Naive thymus-derived CD4-positive, alpha-beta T cell (primary cell): ENCODE measurements at regions not wholly inside any gene's neighbourhood (a gene's known extent, or its start where the extent isn't known, plus 50 kb on each side); places are given as distances from the start of the nearest gene placed in this dataset.

ENCODE experiments used
- ATAC-seq: fragments of 150-1000 bp; cut with Tn5 transposase; 2 replicates; pipeline ENCODE4 v1.10.0; 2021; ENCODE audit warnings: mild to moderate bottlenecking, moderate library complexity
- CTCF ChIA-PET: fragments of 350-600 bp; sonication (Branson Sonifier 250); formaldehyde crosslinking; loops from one replicate; lab custom pipeline; 2021; ENCODE audit warnings: antibody characterized with exemption; lab: Charles Lee
- POLR2A ChIA-PET: fragments of 350-600 bp; sonication (Branson Sonifier 250); formaldehyde crosslinking; loops from one replicate; lab custom pipeline; 2021; ENCODE audit warnings: antibody characterized with exemption, inconsistent platforms; lab: Charles Lee
- DNase-seq, 9 donors: peaks; one replicate each; pipeline versions ENCODE4 v3.0.0 to v3.0.0-alpha.2; 2020 to 2022; ENCODE audit warnings: mixed read lengths in 1 of 9
- H3K27ac ChIP-seq: one replicate; pipeline ENCODE4 v1.7.0; 2013; ENCODE audit warnings: mild to moderate bottlenecking, low read depth, low read length, moderate library complexity
- H3K27me3 ChIP-seq, 2 donors: one replicate each; pipeline ENCODE4 v1.7.0; 2013; ENCODE audit warnings: low read length in 2 of 2, mild to moderate bottlenecking in 2 of 2, moderate library complexity in 2 of 2; ENCODE audit not compliant: control insufficient read depth in 2 of 2, insufficient read depth in 2 of 2
- H3K36me3 ChIP-seq, 3 experiments: 1 replicate in 2 of 3; 2 replicates in 1 of 3; pipeline ENCODE4 v1.7.0; 2013; ENCODE audit warnings: low read length in 3 of 3, mild to moderate bottlenecking in 3 of 3, moderate library complexity in 1 of 3; ENCODE audit not compliant: insufficient read depth in 3 of 3, control insufficient read depth in 2 of 3
- H3K4me1 ChIP-seq, 2 donors: one replicate each; pipeline ENCODE4 v1.7.0; 2013; ENCODE audit warnings: low read length in 2 of 2, mild to moderate bottlenecking in 2 of 2, moderate library complexity in 1 of 2; ENCODE audit not compliant: control insufficient read depth in 2 of 2, insufficient read depth in 2 of 2
- H3K4me3 ChIP-seq: 2 replicates; pipeline ENCODE4 v1.7.0; 2013; ENCODE audit warnings: mild to moderate bottlenecking, low read length
- H3K9me3 ChIP-seq, 3 experiments: 1 replicate in 2 of 3; 2 replicates in 1 of 3; pipeline ENCODE4 v1.7.0; 2013; ENCODE audit warnings: low read length in 3 of 3; ENCODE audit not compliant: control insufficient read depth in 2 of 3
- H3K27ac Mint-ChIP-seq, 9 donors: one replicate each; pipeline ENCODE4 v1.8.0; 2020 to 2022; ENCODE audit warnings: mixed read lengths in 9 of 9, mild to moderate bottlenecking in 8 of 9, moderate library complexity in 5 of 9, inconsistent platforms in 2 of 9
- H3K27me3 Mint-ChIP-seq, 5 donors: one replicate each; pipeline ENCODE4 v1.8.0; 2021 to 2022; ENCODE audit warnings: mixed read lengths in 5 of 5, mild to moderate bottlenecking in 1 of 5
- H3K36me3 Mint-ChIP-seq, 5 donors: one replicate each; pipeline ENCODE4 v1.8.0; 2020 to 2022; ENCODE audit warnings: mixed read lengths in 5 of 5, mild to moderate bottlenecking in 3 of 5, inconsistent platforms in 1 of 5
- H3K4me1 Mint-ChIP-seq, 7 donors: one replicate each; pipeline ENCODE4 v1.8.0; 2020 to 2022; ENCODE audit warnings: mixed read lengths in 7 of 7, mild to moderate bottlenecking in 3 of 7, inconsistent platforms in 1 of 7
- H3K4me3 Mint-ChIP-seq, 10 donors: one replicate each; pipeline ENCODE4 v1.8.0; 2020 to 2022; ENCODE audit warnings: mild to moderate bottlenecking in 10 of 10, mixed read lengths in 10 of 10, moderate library complexity in 6 of 10, inconsistent platforms in 2 of 10
- H3K9me3 Mint-ChIP-seq, 11 donors: one replicate each; pipeline ENCODE4 v1.8.0; 2020 to 2022; ENCODE audit warnings: mixed read lengths in 11 of 11, mild to moderate bottlenecking in 4 of 11, inconsistent platforms in 1 of 11, moderate library complexity in 1 of 11
- intact Hi-C, 2 donors: fragments of 100-400 bp; cut with micrococcal nuclease; formaldehyde crosslinking; loops; one replicate each; pipeline ENCODE4 v1.15.1; 2023

DNA sequence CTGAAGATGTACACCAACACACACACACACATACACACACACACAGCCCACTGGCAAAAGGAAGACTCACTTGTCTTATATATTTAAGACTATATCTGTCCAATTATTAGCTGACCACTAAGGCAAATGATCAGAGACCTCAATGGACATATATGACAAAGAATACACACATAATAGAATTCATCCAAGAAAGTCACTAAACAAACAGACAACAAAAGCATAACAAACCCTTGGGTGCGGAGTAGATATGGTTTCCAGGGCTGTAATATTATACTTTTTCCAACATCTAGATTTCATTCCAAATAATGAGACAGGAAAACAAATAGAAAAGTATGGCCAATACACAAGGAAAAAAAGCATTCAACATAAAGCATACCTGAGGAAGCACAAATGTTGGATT, 72.3 kb upstream of the PRICKLE2 start:
- Histone ChIP-seq H3K36me3 (no peaks in the 10 kb centered on the region), H3K4me3 (no peak overlapping the region), H3K27me3 (no peaks in the 10 kb centered on the region), H3K27ac (no peak overlapping the region), H3K9me3 (no peaks in the 10 kb centered on the region), H3K4me1 (no peaks in the 10 kb centered on the region)
- DNase-seq (no peak), ATAC-seq (no peak)
- Mint-ChIP-seq H3K27ac (no peak overlapping the region), H3K4me3 (no peak overlapping the region), H3K36me3 (peaks cover 0 to 5% (median 0%) of the 10 kb centered on the region in 5 donors), H3K9me3 (peaks cover 4 to 30% (median 10%) of the 10 kb centered on the region in 11 donors), H3K27me3 (peaks cover 0 to 24% (median 14%) of the 10 kb centered on the region in 5 donors), H3K4me1 (no peaks in the 10 kb centered on the region)
- intact Hi-C loops, result no loop called here
- ChIA-PET POLR2A (no interaction called here), CTCF (no interaction called here)

DNA sequence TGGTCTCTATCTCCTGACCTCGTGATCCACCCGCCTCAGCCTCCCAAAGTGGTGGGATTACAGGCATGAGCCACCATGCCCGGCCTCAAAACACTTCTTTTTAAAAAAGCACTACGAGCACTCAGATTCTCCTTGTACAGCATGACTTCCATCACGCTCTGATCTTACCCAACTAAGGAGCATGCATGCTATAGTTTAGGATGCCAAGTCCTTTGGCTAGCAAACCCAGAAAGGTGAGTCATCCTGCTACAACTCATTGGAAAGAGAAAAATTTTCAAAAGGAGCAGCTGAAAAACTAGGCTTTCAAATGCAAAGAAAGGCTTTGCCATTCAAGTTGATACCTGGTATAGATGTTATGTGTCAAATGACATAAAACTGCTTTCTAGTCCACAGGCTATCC, 70.3 kb upstream of the PRICKLE2 start:
- no peaks in the 10 kb centered on the region for H3K27me3 ChIP-seq
- intact Hi-C loops, result no loop called here
- no peak for ATAC-seq
- no peak overlapping the region for H3K4me3 Mint-ChIP-seq
- H3K27me3 Mint-ChIP-seq, result peaks cover 0 to 20% (median 10%) of the 10 kb centered on the region in 5 donors
- H3K4me1 Mint-ChIP-seq, result no peaks in the 10 kb centered on the region
- H3K36me3 Mint-ChIP-seq, result peaks cover 0 to 5% (median 0%) of the 10 kb centered on the region in 5 donors
- no peak overlapping the region for H3K27ac Mint-ChIP-seq
- H3K4me3 ChIP-seq, result no peak overlapping the region
- H3K36me3 ChIP-seq, result no peaks in the 10 kb centered on the region
- ChIA-PET POLR2A (no interaction called here), CTCF (no interaction called here)
- H3K9me3 Mint-ChIP-seq, result peaks cover 4 to 27% (median 10%) of the 10 kb centered on the region in 11 donors
- no peaks in the 10 kb centered on the region for H3K9me3 ChIP-seq
- DNase-seq, result no peak
- H3K27ac ChIP-seq, result no peak overlapping the region
- no peaks in the 10 kb centered on the region for H3K4me1 ChIP-seq

GRCh38 chr3:64294771-64295170, 69.5 kb upstream of the PRICKLE2 start:
- ChIA-PET POLR2A (no interaction called here), CTCF (no interaction called here)
- H3K4me3 ChIP-seq, result no peak overlapping the region
- H3K36me3 Mint-ChIP-seq, result peaks cover 0 to 5% (median 0%) of the 10 kb centered on the region in 5 donors
- H3K9me3 Mint-ChIP-seq, result peaks cover 4 to 26% (median 10%) of the 10 kb centered on the region in 11 donors
- no peak overlapping the region for H3K27ac ChIP-seq
- H3K27ac Mint-ChIP-seq, result no peak overlapping the region
- ATAC-seq (no peak), DNase-seq (no peak)
- no peaks in the 10 kb centered on the region for H3K36me3 ChIP-seq
- no peak overlapping the region for H3K4me3 Mint-ChIP-seq
- intact Hi-C loops, result no loop called here
- H3K4me1 Mint-ChIP-seq, result no peaks in the 10 kb centered on the region
- no peaks in the 10 kb centered on the region for H3K4me1 ChIP-seq
- peaks cover 0 to 18% (median 10%) of the 10 kb centered on the region in 5 donors for H3K27me3 Mint-ChIP-seq
- no peaks in the 10 kb centered on the region for H3K27me3 ChIP-seq
- no peaks in the 10 kb centered on the region for H3K9me3 ChIP-seq

- Histone ChIP-seq H3K4me3 (no peak overlapping the region), H3K27me3 (no peaks in the 10 kb centered on the region), H3K9me3 (no peaks in the 10 kb centered on the region), H3K4me1 (no peaks in the 10 kb centered on the region), H3K36me3 (no peaks in the 10 kb centered on the region), H3K27ac (no peak overlapping the region)
- Mint-ChIP-seq H3K4me1 (no peaks in the 10 kb centered on the region), H3K36me3 (peaks cover 0 to 5% (median 0%) of the 10 kb centered on the region in 5 donors), H3K4me3 (no peak overlapping the region), H3K27ac (no peak overlapping the region), H3K27me3 (peaks cover 0 to 20% (median 16%) of the 10 kb centered on the region in 5 donors), H3K9me3 (peaks cover 4 to 19% (median 8%) of the 10 kb centered on the region in 11 donors)
- intact Hi-C loops, result no loop called here
- CTCF ChIA-PET, result no interaction called here
- DNase-seq, result no peak
- ATAC-seq, result no peak
- POLR2A ChIA-PET, result no interaction called here
Observed at GRCh38 chr3:64293121-64293520, 67.9 kb upstream of the PRICKLE2 start.

DNA sequence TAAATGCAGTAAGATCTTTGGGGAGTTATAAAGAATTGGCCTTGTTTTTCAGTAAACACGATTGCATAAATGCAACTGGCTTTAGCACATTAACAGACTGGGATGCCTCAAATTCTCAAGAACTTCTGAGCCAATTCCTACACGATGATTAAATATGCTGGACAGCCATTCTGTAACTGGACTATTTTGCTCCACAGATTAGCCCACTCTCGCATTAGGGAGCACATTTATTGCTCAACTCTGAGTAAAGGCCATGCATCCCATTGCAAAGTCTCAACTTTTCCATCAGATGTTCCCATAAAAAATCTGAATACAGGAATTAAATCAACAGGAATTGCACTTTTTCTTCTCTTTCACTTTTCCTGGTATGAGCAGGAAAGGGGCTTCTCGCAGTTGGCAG, 66.7 kb upstream of the PRICKLE2 start:
- H3K36me3 Mint-ChIP-seq, result peaks cover 0 to 5% (median 0%) of the 10 kb centered on the region in 5 donors
- H3K4me3 Mint-ChIP-seq, result no peak overlapping the region
- H3K36me3 ChIP-seq, result no peaks in the 10 kb centered on the region
- no peaks in the 10 kb centered on the region for H3K4me1 Mint-ChIP-seq
- no peaks in the 10 kb centered on the region for H3K27me3 ChIP-seq
- H3K4me1 ChIP-seq, result no peaks in the 10 kb centered on the region
- peaks cover 0 to 10% (median 4%) of the 10 kb centered on the region in 11 donors for H3K9me3 Mint-ChIP-seq
- intact Hi-C loops, result no loop called here
- DNase-seq, result no peak
- ChIA-PET POLR2A (no interaction called here), CTCF (no interaction called here)
- H3K27ac ChIP-seq, result no peak overlapping the region
- H3K27me3 Mint-ChIP-seq, result peaks cover 0 to 20% (median 13%) of the 10 kb centered on the region in 5 donors
- ATAC-seq, result no peak
- H3K27ac Mint-ChIP-seq, result no peak overlapping the region
- H3K9me3 ChIP-seq, result no peaks in the 10 kb centered on the region
- no peak overlapping the region for H3K4me3 ChIP-seq

DNA sequence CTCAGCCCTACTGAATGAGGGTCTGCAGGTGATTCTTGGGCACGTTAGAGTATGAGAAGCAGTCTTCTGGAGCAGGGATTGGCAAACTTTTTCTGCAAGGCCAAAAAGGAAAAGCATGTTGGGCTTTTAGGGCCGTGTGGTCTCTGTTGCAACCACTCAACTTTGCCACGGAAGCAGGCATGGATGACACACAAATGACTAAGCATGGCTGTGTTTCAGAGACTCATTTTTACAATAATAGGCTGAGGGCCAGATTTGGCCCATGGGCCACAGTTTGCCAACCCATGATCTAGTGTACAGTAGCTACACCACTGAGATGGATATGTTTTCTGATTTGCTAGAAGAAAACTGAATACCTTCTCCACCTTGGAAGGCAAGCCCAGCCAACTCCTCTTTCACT, 66.1 kb upstream of the PRICKLE2 start:
- Mint-ChIP-seq H3K4me1 (no peaks in the 10 kb centered on the region), H3K4me3 (no peak overlapping the region), H3K27me3 (peaks cover 0 to 20% (median 13%) of the 10 kb centered on the region in 5 donors), H3K36me3 (peaks cover 0 to 5% (median 0%) of the 10 kb centered on the region in 5 donors), H3K27ac (no peak overlapping the region), H3K9me3 (peaks cover 0 to 6% (median 4%) of the 10 kb centered on the region in 11 donors)
- DNase-seq (no peak), ATAC-seq (no peak)
- ChIA-PET POLR2A (no interaction called here), CTCF (no interaction called here)
- no peaks in the 10 kb centered on the region for H3K4me1 ChIP-seq
- H3K9me3 ChIP-seq, result no peaks in the 10 kb centered on the region
- H3K27ac ChIP-seq, result no peak overlapping the region
- intact Hi-C loops, result no loop called here
- H3K4me3 ChIP-seq, result no peak overlapping the region
- no peaks in the 10 kb centered on the region for H3K36me3 ChIP-seq
- H3K27me3 ChIP-seq, result no peaks in the 10 kb centered on the region

- Histone ChIP-seq H3K36me3 (no peaks in the 10 kb centered on the region), H3K9me3 (no peaks in the 10 kb centered on the region), H3K27ac (no peak overlapping the region), H3K4me1 (no peaks in the 10 kb centered on the region), H3K27me3 (no peaks in the 10 kb centered on the region), H3K4me3 (no peak overlapping the region)
- ChIA-PET POLR2A (no interaction called here), CTCF (no interaction called here)
- H3K27ac Mint-ChIP-seq, result no peak overlapping the region
- intact Hi-C loops, result no loop called here
- H3K9me3 Mint-ChIP-seq, result peaks cover 0 to 6% (median 4%) of the 10 kb centered on the region in 11 donors
- no peak for DNase-seq
- H3K4me1 Mint-ChIP-seq, result no peaks in the 10 kb centered on the region
- H3K4me3 Mint-ChIP-seq, result no peak overlapping the region
- peaks cover 0 to 5% (median 0%) of the 10 kb centered on the region in 5 donors for H3K36me3 Mint-ChIP-seq
- no peak for ATAC-seq
- H3K27me3 Mint-ChIP-seq, result peaks cover 0 to 20% (median 13%) of the 10 kb centered on the region in 5 donors
Observed at GRCh38 chr3:64290864-64291263, 65.6 kb upstream of the PRICKLE2 start.
